T-helper 17 cell (primary cell): ENCODE measurements at regions not wholly inside any gene's neighbourhood (a gene's known extent, or its start where the extent isn't known, plus 50 kb on each side); places are given as distances from the start of the nearest gene placed in this dataset.
"Not testable (repeated sequence)": the region's sequence is repeated elsewhere in the genome, so short reads cannot be mapped to it uniquely, and the experiment has no call there.

Experiments used
- ATAC-seq: fragments of 150-1000 bp; cut with Tn5 transposase; 2 replicates; pipeline ENCODE4 v1.10.0; 2021; ENCODE audit warnings: mild to moderate bottlenecking, moderate library complexity
- DNase-seq, 3 donors: peaks; one replicate each; pipeline versions ENCODE4 v3.0.0 to v3.0.0-alpha.2; 2020 to 2021
- H3K9me3 ChIP-seq: one replicate; pipeline ENCODE4 v1.7.0; 2013; ENCODE audit warnings: low read length, mild to moderate bottlenecking; ENCODE audit not compliant: control insufficient read depth, poor library complexity, severe bottlenecking
- H3K27ac Mint-ChIP-seq: one replicate; pipeline ENCODE4 v1.8.0; 2022; ENCODE audit warnings: mild to moderate bottlenecking, moderate library complexity, mixed read lengths
- H3K27me3 Mint-ChIP-seq: one replicate; pipeline ENCODE4 v1.8.0; 2022; ENCODE audit warnings: mixed read lengths
- H3K36me3 Mint-ChIP-seq: one replicate; pipeline ENCODE4 v1.8.0; 2022; ENCODE audit warnings: low read depth, mixed read lengths
- H3K4me1 Mint-ChIP-seq: one replicate; pipeline ENCODE4 v1.8.0; 2022; ENCODE audit warnings: mild to moderate bottlenecking, mixed read lengths
- H3K4me3 Mint-ChIP-seq: one replicate; pipeline ENCODE4 v1.8.0; 2022; ENCODE audit warnings: mild to moderate bottlenecking, moderate library complexity, mixed read lengths

- Mint-ChIP-seq H3K4me1 (no peaks in the 10 kb centered on the region), H3K27me3 (no peaks in the 10 kb centered on the region), H3K36me3 (no peaks in the 10 kb centered on the region), H3K4me3 (no peak overlapping the region), H3K27ac (no peak overlapping the region)
- ATAC-seq (no peak), DNase-seq (no peak)
- no peaks in the 10 kb centered on the region for H3K9me3 ChIP-seq
Measured at GRCh38 chr3:3992312-3992874, 193.2 kb downstream of the LRRN1 start.

GRCh38 chr3:3998140-3998922 lies 199.1 kb downstream of the LRRN1 start:
- Mint-ChIP-seq H3K27ac (no peak overlapping the region), H3K36me3 (no peaks in the 10 kb centered on the region), H3K27me3 (no peaks in the 10 kb centered on the region), H3K4me1 (no peaks in the 10 kb centered on the region), H3K4me3 (no peak overlapping the region)
- ATAC-seq = no peak
- H3K9me3 ChIP-seq = no peaks in the 10 kb centered on the region
- no peak for DNase-seq

DNA sequence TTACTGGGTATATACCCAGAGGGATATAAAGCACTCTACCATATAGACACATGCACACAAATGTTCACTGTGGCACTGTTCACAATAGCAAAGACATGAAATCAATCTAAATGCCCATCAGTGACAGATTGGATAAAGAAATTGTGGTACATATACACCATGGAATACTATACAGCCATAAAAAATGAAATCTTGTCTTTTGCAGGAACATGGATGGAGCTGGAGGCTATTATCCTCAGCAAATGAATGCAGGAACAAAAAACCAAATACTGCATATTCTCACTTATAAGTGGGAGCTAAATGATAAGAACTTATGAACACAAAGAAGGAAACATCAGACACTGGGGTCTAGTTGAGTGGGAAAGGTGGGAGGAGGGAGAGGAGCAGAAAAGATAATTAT lies 200.1 kb downstream of the LRRN1 start:
- not testable (repeated sequence) for H3K4me3 Mint-ChIP-seq, H3K36me3 Mint-ChIP-seq, H3K27ac Mint-ChIP-seq, H3K9me3 ChIP-seq, H3K4me1 Mint-ChIP-seq, H3K27me3 Mint-ChIP-seq, ATAC-seq, DNase-seq

DNA sequence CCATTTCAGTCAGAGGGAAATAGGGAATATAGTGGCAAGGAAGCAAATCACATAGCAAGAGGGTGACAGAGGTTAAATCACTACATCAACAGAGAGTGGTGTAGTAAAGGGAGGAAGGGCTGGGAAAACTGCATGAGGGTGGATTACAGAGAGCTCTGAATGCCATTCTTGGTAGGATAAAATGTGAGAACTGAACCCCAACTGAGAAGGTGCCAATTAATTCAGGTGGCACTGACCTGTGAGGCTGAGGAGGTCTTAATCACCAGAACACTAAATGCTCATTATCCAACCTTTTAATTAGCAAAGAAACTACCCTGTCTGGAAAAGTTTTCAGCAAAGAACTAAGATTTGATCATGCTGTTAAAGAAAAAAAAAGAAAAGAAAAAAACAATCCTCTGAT lies 202.7 kb downstream of the LRRN1 start:
- Mint-ChIP-seq H3K27ac (no peak overlapping the region), H3K4me3 (no peak overlapping the region)

GRCh38 chr3:4006288-4006687 lies 207.1 kb downstream of the LRRN1 start:
- Mint-ChIP-seq H3K27ac (no peak overlapping the region), H3K4me1 (no peaks in the 10 kb centered on the region), H3K27me3 (no peaks in the 10 kb centered on the region), H3K4me3 (no peak overlapping the region), H3K36me3 (no peaks in the 10 kb centered on the region)
- no peaks in the 10 kb centered on the region for H3K9me3 ChIP-seq
- no peak for DNase-seq
- ATAC-seq = no peak

More for the DNA sequence above, 202.7 kb downstream of the LRRN1 start:
- no peaks in the 10 kb centered on the region for H3K4me1 Mint-ChIP-seq
- no peak for ATAC-seq
- no peak for DNase-seq
- no peaks in the 10 kb centered on the region for H3K9me3 ChIP-seq
- no peaks in the 10 kb centered on the region for H3K36me3 Mint-ChIP-seq
- no peaks in the 10 kb centered on the region for H3K27me3 Mint-ChIP-seq

- Mint-ChIP-seq H3K27me3 (no peaks in the 10 kb centered on the region), H3K36me3 (no peaks in the 10 kb centered on the region), H3K4me1 (no peaks in the 10 kb centered on the region), H3K4me3 (no peak overlapping the region), H3K27ac (no peak overlapping the region)
- ATAC-seq = no peak
- no peak for DNase-seq
- no peaks in the 10 kb centered on the region for H3K9me3 ChIP-seq
Measured at GRCh38 chr3:4008205-4008604, 209.0 kb downstream of the LRRN1 start.

- Mint-ChIP-seq H3K4me3 (no peak overlapping the region), H3K27ac (no peak overlapping the region), H3K27me3 (no peaks in the 10 kb centered on the region), H3K4me1 (no peaks in the 10 kb centered on the region), H3K36me3 (no peaks in the 10 kb centered on the region)
- no peak for DNase-seq
- H3K9me3 ChIP-seq = no peaks in the 10 kb centered on the region
- no peak for ATAC-seq
Measured at GRCh38 chr3:4011166-4011565, 211.9 kb downstream of the LRRN1 start.

DNA sequence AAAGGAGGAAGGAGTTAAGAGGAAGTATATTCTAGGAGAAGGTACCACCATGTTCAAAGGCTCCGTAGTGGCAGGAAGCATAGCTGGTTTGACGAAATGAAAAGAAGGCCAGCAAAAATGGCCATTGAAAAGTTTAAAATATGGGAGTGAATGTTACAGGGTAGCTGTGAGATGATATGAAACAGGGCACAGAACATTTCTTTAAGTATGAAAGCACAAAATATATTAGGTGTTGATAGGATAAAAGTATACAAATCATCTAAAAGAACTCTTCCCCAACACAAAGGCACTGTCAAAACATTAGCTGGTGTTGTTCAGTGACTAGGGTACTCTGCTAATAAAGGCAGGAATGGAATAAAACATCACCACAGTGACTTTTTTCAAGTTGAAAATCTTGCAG lies 216.2 kb downstream of the LRRN1 start:
- Mint-ChIP-seq H3K4me1 (no peaks in the 10 kb centered on the region), H3K4me3 (no peak overlapping the region), H3K27ac (no peak overlapping the region), H3K27me3 (no peaks in the 10 kb centered on the region), H3K36me3 (peaks cover 2% of the 10 kb centered on the region)
- ATAC-seq = no peak
- DNase-seq = no peak
- H3K9me3 ChIP-seq = no peaks in the 10 kb centered on the region

- DNase-seq (no peak), ATAC-seq (no peak)
- Mint-ChIP-seq H3K4me1 (no peaks in the 10 kb centered on the region), H3K36me3 (peaks cover 2% of the 10 kb centered on the region), H3K27me3 (no peaks in the 10 kb centered on the region), H3K4me3 (no peak overlapping the region), H3K27ac (no peak overlapping the region)
- no peaks in the 10 kb centered on the region for H3K9me3 ChIP-seq
Measured at GRCh38 chr3:4019501-4019900, 220.3 kb downstream of the LRRN1 start.

DNA sequence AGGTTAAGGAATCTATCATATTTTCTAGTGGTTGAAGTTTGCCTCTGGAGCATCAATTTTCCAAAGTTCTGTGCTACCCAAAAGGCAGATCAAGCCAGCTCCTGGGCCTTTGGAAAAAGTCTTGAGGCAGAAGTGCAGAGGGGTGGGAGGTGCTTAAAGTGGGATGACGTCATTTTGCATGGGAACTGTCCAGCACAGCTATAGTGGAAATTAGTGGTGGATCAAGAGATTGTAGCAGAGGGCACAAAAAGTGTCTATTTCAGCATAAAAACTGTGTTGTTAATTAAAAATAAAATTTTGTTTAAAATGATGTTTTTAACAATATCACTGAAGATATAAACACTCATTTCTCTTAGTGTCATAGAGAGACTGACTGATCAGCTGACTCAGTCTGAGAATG lies 221.9 kb downstream of the LRRN1 start:
- ATAC-seq = no peak
- H3K9me3 ChIP-seq = no peaks in the 10 kb centered on the region
- H3K27ac Mint-ChIP-seq = no peak overlapping the region
- peaks cover 2% of the 10 kb centered on the region for H3K36me3 Mint-ChIP-seq
- no peak for DNase-seq
- no peaks in the 10 kb centered on the region for H3K27me3 Mint-ChIP-seq
- no peaks in the 10 kb centered on the region for H3K4me1 Mint-ChIP-seq
- no peak overlapping the region for H3K4me3 Mint-ChIP-seq

- Mint-ChIP-seq H3K27me3 (no peaks in the 10 kb centered on the region), H3K27ac (no peak overlapping the region), H3K4me3 (no peak overlapping the region), H3K4me1 (no peaks in the 10 kb centered on the region), H3K36me3 (no peaks in the 10 kb centered on the region)
- no peaks in the 10 kb centered on the region for H3K9me3 ChIP-seq
- DNase-seq (no peak), ATAC-seq (no peak)
Measured at GRCh38 chr3:4029135-4029534, 229.9 kb downstream of the LRRN1 start.

GRCh38 chr3:4030624-4031023 lies 231.4 kb downstream of the LRRN1 start:
- Mint-ChIP-seq H3K27ac (no peak overlapping the region), H3K27me3 (no peaks in the 10 kb centered on the region), H3K4me3 (no peak overlapping the region), H3K36me3 (no peaks in the 10 kb centered on the region), H3K4me1 (no peaks in the 10 kb centered on the region)
- DNase-seq (no peak), ATAC-seq (no peak)
- no peaks in the 10 kb centered on the region for H3K9me3 ChIP-seq

GRCh38 chr3:4033296-4033695 lies 234.1 kb downstream of the LRRN1 start:
- H3K4me1 Mint-ChIP-seq = no peaks in the 10 kb centered on the region
- no peaks in the 10 kb centered on the region for H3K27me3 Mint-ChIP-seq
- no peaks in the 10 kb centered on the region for H3K36me3 Mint-ChIP-seq
- H3K27ac Mint-ChIP-seq = no peak overlapping the region
- no peak for ATAC-seq
- H3K4me3 Mint-ChIP-seq = no peak overlapping the region
- DNase-seq = no peak
- no peaks in the 10 kb centered on the region for H3K9me3 ChIP-seq

- DNase-seq (no peak), ATAC-seq (no peak)
- H3K36me3 Mint-ChIP-seq = no peaks in the 10 kb centered on the region
- H3K4me1 Mint-ChIP-seq = no peaks in the 10 kb centered on the region
- H3K27ac Mint-ChIP-seq = no peak overlapping the region
- no peaks in the 10 kb centered on the region for H3K27me3 Mint-ChIP-seq
- no peak overlapping the region for H3K4me3 Mint-ChIP-seq
- no peaks in the 10 kb centered on the region for H3K9me3 ChIP-seq
Measured at GRCh38 chr3:4036046-4036445, 236.8 kb downstream of the LRRN1 start.
